Neural progenitor cell (in vitro differentiated cells): ENCODE measurements at regions not wholly inside any gene's neighbourhood (a gene's known extent, or its start where the extent isn't known, plus 50 kb on each side); places are given as distances from the start of the nearest gene placed in this dataset.

Experiments used
- CTCF ChIP-seq: fragments of 200-600 bp; sonication (generic); IDR thresholded peaks from 2 replicates; pipeline ENCODE4 v1.5.1; 2017; ENCODE audit warnings: antibody characterized with exemption, mild to moderate bottlenecking
- EZH2 ChIP-seq: fragments of 200-600 bp; sonication (generic); IDR thresholded peaks from 2 replicates; pipeline ENCODE4 v1.6.1; 2017; ENCODE audit warnings: antibody characterized with exemption, mild to moderate bottlenecking, moderate library complexity
- EZH2phosphoT487 ChIP-seq: fragments of 200-600 bp; sonication (generic); IDR thresholded peaks from 2 replicates; pipeline ENCODE4 v1.6.1; 2017; ENCODE audit warnings: antibody characterized with exemption

DNA sequence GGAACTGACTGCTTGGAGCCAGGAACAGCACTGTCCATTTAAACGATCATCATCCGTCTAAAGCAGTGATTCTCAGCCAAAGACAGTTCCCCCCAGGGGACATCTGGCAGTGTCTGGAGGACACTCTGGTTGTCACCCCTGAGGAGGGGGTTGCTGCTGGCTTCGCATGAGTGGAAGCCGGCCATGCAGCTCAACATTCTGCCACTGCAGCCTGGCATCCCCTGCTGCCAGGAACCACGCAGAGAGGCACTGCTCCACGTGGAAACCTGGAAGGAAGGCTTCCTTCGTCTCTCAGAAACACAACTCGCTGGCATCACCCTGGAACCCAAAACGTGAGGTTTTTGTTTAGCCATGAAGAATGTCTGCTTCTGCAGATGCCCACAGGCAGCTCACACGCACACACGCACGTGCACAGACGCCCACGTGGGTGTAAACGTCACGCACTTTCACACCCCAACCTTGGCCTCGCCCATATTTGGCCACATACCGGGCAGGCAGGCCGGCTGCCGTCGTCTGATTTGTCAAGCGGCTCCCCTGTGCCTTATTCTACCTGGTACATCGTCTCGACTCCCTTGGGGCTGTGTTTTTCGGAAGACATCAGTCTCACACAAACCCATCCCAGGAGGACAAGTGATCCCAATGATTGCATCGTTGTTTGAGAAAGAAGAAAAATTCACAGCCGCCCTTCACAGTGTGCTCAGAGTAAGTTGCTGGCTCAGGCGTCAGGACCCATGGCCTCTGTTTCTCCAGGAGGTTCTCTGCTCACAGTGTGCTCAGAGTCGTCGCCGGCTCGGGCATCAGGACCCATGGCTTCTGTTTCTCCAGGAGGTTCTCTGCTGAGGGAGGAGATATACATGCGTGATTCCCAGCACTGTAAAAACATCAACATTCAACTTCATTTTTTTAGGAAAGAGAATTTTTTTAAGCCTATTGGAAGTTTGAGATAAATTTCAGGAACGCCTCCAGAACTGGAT lies 127.2 kb upstream of the PPP2R2D start:
- TF ChIP-seq EZH2phosphoT487 (no peak), EZH2 (no peak), CTCF (no peak)
